GM19455 (cell line): ENCODE measurements at regions not wholly inside any gene's neighbourhood (a gene's known extent, or its start where the extent isn't known, plus 50 kb on each side); places are given as distances from the start of the nearest gene placed in this dataset.
"Not testable (repeated sequence)": the region's sequence is repeated elsewhere in the genome, so short reads cannot be mapped to it uniquely, and the experiment has no call there.

Experiments
- ATAC-seq: cut with Tn5 transposase; IDR thresholded peaks from one replicate; pipeline ENCODE4 v1.9.1; 2021; ENCODE audit not compliant: unreplicated experiment

DNA sequence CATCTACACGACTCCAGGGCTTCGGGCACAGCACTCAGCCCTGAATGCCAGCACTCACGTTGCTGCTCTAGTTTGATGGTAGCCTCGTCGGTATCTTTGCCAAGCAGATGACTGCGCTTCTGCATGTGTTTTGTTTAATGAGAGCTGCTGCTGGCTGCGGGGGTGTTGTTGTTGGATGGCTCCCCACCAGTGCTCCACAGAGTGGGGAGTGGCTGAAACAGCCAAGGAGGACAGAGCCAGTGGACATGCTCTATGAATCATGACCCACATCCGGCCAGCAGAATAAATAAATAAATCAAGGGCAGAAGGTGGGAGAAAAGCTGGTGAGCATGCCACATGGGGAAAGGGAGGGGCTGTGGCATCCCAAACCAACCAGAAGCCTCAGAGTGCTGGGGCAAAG is 131.2 kb upstream of the SOX11 start:
- ATAC-seq: no peak

DNA sequence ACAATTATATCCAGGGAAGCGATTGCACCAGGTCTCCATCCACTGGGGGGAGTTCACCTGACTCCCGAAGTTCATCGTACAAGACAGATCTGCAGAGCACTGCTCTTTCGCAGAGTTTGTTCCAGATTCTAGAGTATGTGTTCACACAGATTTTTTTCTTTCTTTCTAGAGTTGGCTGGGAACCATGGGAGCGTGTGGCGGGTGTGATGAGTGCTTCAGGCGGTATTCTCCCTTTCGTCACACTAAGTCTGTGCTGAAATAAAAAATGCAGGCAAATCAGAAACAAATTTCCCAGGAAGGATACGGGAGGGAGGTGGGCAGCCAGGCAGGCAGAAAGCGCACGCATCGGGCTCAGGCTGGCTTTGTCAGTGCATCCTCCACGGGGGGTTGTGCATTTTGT is 129.8 kb upstream of the SOX11 start:
- no peak for ATAC-seq

DNA sequence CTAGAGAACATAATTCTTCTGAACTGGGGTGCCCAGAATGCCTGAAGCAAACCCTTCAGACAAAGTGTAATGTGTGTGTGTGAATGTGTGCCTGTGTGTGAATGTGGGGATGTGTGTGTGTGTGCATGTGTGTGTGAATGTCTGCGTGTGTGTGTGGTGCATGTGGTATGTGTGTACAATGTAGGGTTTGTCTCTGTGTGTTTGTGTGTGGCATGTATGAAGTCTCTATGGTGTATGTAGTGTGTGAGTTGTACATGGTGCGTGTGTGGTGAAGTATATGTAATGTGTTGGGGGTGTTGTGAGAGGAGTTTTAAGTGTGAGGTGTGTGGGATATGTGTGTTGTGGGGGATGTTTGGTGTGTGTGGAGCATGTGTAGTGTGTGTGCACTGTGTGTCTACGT is 129.3 kb upstream of the SOX11 start:
- ATAC-seq: no peak

DNA sequence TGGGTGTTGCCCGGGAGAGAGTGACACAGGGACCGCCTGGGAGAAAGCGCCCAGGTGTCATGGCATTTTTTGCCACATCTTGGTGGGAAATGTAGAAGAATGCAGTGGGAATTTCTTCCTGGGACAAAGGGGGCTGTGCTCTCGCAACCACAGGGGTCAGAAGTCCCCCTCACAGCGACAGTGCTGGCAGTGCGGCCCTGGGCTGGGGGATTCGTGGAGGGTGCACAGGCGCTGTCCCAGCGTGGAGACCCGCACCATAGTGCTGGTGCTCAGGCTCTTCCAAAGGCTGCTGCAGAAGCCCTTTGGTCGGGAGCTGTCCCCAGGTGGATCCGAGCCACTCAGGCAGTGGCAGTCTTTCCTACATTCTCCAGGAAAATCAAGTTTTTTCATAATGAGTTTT is 128.8 kb upstream of the SOX11 start:
- ATAC-seq: no peak

DNA sequence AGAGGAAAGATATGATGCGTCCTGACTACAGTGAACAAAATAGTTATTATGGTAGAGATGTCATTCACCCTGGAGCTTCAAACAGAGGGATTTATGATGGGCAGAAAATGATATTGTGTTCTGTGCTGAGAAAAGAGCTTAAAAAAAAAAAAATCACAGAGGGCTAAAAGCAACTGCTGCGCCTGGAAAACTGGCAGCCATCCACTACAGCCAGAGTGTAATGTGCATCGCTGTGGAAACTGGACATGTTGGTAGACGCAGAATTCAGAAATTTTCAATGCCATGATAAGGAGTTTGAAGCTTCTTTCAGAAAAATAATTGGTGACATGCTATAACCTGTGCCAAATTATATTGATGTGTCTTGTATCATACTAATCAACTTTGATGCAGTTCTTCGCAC is 122.9 kb upstream of the SOX11 start:
- ATAC-seq: no peak

DNA sequence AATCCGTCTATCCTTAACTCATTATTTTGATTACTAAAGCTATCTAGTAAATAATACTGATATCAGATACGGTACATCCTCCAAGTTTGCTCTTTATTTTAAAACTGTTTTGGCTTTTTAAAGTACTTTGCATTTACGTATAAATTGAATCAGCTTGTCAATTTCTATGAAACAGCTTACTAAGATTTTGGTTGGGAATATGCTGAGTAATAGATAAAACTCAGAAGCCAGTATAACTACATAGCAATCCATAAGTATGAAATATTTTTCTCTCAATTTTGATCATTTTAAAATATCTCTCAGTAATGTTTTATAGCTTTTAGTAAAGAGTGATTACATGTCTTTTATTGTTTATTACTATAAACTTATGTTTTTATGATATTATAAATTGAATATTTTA is 116.2 kb upstream of the SOX11 start:
- no peak for ATAC-seq

DNA sequence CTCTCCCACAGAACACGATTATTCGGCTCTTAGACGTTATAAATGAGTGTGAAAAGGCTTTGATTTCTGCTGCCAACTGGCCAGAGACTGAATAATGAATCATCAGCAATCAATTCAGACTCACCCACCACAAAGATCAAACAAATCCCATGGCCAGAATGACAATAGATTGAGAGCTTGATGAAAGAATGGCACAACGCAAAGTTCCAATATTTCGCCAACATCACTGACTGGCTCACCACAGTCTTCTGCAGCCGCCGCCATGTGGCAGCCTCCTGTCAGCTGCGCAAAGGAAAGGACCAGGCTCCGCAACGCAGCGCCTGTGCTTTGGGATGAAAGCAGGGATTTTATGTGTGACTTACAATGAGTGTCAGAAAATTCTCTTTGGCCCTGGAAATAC is 104.4 kb upstream of the SOX11 start:
- no peak for ATAC-seq

DNA sequence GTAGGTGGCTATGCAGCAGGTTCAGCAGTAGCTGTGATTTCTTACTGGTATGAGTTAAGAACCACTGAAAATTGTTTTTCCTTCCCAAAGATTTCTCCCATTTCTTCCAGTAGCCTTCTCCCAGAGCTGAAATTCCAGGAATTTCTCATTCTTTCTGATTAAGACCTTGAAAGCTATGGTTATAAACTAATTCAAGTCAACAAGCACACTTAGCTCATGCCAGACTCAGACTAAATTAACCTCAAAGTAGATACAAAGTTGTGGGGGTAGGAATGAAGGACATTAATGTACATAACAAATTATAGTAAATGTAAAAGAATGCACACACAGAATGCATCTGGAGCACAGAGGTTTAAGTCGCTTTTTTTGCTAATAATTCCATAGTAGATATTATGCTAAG is 103.6 kb upstream of the SOX11 start:
- ATAC-seq: no peak

DNA sequence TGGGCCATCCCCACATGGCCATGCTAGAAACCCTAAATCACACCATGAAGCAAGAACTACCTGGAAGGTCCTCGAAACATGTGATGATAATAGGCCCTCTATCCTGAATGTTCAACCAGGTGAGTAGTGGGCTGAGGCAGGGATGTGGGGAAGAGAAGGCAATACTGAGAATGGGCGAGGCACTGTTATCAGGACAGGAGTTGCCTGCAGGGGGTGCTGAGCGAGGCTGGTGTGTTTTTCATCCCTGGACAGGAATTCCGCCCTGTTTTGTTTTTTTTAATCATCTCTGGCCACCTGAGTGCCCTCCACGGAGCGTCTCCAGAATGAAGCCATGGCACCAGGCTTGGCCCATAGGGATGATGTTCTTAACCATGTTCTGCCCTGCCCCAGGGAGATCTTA is 103.0 kb upstream of the SOX11 start:
- no peak for ATAC-seq

DNA sequence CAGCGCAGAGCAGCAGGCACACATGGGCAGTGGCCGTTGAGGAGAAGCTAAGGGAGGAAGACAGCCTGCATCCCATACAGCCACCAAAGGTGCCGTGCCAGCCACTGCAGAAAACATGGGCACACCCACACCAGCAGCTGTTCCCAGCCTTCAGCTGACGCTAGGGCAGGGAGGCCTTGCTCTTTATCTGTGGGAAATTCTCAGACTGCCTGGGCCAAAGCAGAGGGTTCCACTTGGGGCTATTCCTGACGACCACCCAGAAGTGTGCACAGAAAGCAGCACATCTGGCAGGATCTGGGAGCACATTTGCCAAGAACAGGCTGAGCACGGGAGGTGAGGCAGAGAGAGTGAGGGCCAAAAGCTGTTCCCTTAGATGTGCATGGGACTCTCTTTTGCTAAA is 101.3 kb upstream of the SOX11 start:
- ATAC-seq: no peak

DNA sequence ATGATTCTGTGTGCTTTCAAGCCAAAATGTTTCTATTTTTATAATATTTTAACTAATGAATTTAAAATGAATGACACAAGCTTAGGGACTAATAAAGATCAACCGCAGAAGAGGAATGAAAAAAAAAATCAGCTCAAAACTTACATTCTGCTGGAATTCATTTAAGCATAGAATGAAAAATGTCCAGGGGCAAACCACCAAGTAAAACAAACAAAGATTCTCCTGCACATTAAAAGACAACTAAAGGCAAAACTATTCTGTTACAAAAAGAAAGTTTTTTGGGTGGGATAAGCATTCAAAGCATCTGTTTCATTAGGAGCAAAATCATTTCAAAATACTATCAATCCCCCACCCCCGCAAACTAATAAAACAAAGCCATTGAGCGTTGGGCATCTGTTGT is 99.3 kb upstream of the SOX11 start:
- no peak for ATAC-seq

DNA sequence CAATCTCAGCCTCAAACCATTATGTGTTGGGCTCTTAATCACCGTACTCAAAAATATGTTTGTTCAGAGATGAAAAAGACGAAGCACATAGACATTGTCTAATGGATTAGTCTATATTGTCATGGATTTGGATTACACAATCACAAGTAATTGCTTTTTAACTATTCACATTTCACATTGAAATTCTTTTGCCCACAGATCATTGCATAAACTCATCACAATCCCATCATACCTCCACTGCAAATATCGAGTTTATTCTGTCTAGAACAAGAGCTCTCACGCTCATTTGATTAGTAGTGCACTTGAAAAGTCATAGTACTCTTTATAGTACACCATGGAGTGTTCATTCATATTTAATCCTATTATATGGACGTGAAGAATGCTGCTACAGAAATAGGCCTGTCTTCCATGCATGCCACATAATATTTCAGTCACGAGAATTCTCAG is 97.9 kb upstream of the SOX11 start:
- no peak for ATAC-seq

DNA sequence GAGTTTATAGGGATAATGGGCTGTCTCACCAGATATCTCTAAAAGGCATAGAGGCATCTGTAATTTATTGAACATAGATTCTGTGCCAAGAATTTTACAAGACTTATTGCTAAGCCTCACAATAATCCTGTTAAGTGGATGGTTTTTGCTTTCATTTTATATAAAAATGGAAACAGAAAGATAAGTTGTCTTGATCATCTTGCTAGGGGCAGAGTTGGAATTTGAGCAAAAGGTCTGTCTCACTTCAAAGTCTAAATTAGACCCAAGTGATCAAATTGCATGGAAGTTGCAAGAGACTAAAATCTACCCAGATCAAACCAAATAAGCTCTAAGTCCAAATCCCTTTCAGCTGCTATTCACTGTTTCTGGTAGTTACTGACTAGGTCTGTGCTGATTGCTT is 95.3 kb upstream of the SOX11 start:
- no peak for ATAC-seq

DNA sequence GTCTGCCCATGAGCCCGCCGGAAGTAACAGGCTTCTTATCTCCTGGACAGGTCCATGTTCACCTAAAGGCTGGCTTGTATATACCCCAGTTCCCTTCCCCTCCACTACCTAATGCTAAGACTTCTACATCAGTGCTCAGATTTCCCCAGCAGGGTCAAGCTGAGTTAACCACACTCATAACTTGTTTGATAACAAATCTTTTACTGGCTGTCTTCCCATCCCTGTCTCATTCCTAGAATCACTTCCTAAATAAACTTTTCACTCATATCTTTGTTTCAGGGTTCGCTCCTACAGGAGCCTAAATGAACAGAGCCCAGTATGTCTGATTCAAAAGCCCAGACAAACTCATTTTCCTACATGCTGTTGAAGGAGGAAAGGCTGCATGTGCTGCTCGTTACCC is 94.0 kb upstream of the SOX11 start:
- ATAC-seq: no peak

DNA sequence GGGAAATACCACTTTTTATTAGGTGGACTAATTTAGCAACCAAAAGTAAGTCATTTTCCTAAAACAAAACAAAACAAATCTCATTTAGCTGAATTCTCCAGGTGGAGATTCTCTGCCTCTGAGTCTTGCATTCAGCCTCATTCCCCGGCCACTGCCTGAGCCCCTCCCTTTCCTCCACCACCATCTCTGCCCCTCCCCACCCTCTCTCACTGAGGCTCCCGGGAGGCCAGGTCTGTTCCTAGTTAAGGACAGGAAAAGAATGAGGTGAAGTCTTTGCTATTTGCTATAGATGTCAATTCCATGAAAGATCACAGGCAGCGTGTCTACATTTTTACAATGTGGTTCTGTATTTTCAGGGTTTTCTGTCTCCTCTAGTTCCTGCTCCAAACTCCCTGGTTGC is 83.0 kb upstream of the SOX11 start:
- ATAC-seq: no peak

DNA sequence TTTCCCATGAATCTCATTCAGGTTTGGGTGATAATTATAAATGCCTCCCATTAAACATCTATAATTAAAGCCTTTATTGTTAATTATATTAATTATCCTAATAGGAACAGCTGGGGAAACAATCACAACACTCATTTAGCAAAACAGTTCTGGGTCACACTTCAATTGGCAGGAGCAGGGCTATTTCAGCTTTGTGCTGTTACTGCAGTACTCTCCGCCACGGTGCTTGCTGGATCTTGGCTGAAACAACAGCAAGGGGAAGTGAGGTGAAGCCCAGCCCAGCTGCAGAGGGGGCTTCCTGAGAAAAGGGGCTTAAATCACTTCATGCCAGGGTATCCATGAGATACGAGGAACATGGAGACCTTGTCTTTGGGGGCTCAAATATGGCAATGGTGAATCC is 79.5 kb upstream of the SOX11 start:
- no peak for ATAC-seq

DNA sequence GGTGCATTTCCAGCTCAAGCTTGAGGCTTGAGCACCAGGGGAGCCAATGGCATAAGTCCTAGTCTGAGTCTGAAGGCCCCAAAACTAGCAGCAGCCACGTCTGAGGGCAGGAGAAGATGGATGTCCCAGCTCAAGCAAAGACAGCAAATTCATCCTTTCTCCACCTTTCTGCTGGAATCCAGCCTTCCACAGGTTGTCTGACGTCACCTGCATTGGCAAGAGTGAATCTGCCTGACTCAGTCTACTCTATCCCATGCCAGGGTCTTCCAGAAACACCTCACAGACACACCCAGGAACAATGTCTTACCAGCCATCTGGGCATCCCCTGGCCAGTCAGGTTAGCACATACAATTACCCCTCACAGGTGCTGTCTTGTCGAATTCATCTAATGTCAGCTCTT is 76.2 kb upstream of the SOX11 start:
- no peak for ATAC-seq

DNA sequence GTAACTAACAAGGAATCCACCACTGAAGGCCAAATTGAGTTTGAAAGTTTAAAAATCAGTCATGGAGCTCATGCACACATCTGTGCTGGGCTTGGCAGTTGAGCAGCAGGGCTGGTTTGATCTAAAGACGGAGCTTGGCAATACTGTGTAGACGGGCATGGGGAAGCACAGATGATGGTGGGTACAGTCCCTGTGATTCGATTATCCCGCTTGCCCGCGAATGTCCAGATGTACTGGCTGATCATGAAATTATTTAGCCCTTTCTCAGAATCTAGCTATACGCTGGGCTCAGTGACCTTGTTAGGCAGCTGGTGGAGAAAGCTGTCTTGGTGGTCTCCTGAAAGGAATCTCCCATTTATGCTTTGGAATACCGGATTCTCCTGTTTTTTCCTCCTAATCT is 74.8 kb upstream of the SOX11 start:
- ATAC-seq: no peak

DNA sequence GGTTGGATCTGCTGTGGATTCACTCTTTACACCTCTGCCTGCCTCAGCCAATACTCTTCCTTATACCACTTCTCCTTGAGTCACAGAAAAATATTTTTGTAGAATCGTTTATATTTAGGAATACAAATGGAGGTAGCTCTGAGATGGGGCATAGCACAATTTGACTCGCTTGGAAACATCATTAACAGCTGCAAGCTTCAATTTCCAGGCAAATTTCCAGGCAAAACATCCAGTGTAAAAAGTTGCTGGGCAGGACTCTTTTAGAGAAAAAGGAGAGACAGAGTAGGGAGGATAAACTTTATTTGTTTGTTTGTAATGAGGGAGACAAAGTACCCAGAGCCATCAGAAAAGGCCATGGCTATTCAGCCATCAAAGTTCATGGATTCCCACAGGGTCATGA is 74.4 kb upstream of the SOX11 start:
- ATAC-seq: no peak

DNA sequence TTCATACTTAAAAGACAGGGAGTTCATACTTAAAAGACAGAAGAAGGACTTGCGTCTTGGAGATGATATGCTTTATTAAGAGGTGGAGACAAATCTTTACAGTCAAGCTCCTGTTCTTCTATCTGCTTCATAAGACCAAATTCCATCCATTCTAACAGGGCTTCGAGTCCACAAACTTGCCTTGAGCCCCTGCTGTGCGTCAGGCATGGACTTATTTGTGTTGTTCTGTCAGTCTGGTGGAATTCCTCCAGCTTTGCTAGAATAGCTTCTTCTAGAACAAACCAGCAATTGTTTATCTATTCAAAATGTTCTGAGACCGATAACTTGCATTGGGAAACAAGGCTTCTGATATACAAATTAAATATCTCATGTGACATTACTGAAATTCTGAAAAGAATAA is 73.9 kb upstream of the SOX11 start:
- no peak for ATAC-seq

DNA sequence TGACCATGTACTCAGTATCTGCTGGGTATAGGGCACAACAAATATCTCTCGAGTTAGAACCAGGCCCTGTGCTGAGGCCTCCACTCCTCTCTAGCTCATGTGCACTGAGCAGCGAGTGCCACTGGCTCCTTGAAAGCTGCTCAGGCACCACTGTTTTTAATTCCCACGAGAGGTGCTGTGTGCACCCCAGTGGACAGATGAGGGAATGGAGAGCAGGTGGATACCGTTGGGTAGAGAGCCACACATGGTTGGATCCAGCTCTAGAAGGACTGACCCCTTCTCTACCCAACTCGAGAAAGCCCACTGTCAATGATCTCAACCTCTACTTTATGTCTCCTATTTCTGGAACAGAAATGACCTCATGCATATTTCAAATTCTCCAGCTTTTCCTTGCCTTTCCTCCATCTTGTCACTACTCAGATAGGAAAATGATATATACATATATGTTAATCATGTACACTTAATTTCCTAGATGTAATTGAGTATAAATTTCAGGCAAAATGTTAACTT is 66.6 kb upstream of the SOX11 start:
- ATAC-seq: not testable (repeated sequence)

DNA sequence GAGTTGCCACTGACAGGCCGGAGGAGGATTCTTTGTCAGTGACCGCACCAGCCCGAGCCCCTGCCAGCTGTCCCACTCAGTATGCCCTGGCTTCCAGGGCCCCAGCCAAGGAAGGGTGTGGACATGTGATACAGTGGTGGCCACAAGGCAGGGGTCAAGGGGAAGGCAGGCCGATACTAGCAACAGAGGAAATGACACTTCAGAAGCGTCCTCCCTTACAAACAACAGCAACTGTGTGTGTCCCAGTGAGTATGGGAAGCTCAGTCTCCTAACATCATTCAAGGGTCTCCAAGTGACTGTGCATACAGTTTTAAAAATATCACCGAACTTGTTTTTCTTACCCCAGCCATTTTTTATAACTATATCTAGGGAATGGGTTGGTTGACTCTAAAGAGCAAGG is 63.7 kb upstream of the SOX11 start:
- ATAC-seq: not testable (repeated sequence)

DNA sequence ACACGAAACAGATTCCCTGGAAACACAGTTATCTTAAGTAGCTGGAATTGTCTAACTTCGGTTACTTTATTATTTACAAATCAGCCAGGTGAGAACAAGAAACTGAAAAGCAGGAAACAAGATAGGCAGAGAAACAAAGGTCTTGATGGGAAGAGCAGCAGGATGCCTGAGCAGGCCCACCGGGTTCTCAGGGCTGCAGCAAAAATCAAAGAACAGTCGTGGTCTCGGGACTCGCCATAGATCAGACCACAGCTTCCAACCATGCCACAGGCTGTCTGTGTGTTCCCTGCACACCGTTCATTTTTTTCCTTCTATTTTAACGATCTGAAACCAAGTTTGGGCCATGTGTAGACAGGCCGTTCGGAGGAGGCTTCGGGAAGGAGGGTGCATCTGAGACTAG is 62.7 kb upstream of the SOX11 start:
- ATAC-seq: not testable (repeated sequence)

DNA sequence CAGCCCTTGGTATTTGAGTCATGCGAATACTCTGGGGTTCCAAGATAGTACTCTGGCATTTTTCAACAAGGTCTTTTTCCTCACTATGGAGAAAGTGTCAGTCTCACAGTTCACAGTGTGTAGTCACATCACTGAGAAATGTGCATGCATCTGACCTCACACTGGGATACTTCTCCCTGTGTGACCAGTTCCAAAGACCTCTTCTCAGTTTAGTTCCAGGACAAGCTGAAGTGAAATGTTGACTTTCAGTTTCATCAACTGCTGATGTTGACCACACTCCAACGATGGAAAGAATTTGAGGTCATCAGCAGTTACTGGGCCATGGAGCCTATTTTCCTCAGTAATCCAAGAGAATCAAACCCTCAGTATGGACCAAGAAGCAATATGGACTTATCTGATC is 55.1 kb upstream of the SOX11 start:
- not testable (repeated sequence) for ATAC-seq
